Hypothalamus (tissue), 51 donors: ENCODE measurements at regions not wholly inside any gene's neighbourhood (a gene's known extent, or its start where the extent isn't known, plus 50 kb on each side); places are given as distances from the start of the nearest gene placed in this dataset.
"Not testable (repeated sequence)": the region's sequence is repeated elsewhere in the genome, so short reads cannot be mapped to it uniquely, and the experiment has no call there.

Experiments used
- DNase-seq, 51 donors: peaks; one replicate each; lab custom pipeline; 2025; lab: John Stamatoyannopoulos, UW

- DNase-seq, result no peak
These were observed 658.8 kb upstream of the GOT2 start for GRCh38 chr16:59392911-59393310.

- DNase-seq, result no peak
These were observed 657.7 kb upstream of the GOT2 start for GRCh38 chr16:59391617-59392364.

GRCh38 chr16:59385959-59386358 is 651.8 kb upstream of the GOT2 start:
- no peak for DNase-seq

- no peak for DNase-seq
These were observed 651.4 kb upstream of the GOT2 start for GRCh38 chr16:59385491-59385890.

- no peak for DNase-seq
These were observed 639.5 kb upstream of the GOT2 start for GRCh38 chr16:59373632-59374031.

- DNase-seq, result no peak
These were observed 636.6 kb upstream of the GOT2 start for GRCh38 chr16:59370717-59371116.

GRCh38 chr16:59369523-59369922 is 635.4 kb upstream of the GOT2 start:
- DNase-seq, result no peak

- no peak for DNase-seq
These were observed 634.5 kb upstream of the GOT2 start for GRCh38 chr16:59368586-59368985.

- DNase-seq, result no peak
These were observed 622.6 kb upstream of the GOT2 start for GRCh38 chr16:59356709-59357108.

GRCh38 chr16:59356144-59356543 is 622.0 kb upstream of the GOT2 start:
- no peak for DNase-seq

GRCh38 chr16:59355704-59356103 is 621.6 kb upstream of the GOT2 start:
- DNase-seq, result no peak

- DNase-seq, result no peak
These were observed 617.3 kb upstream of the GOT2 start for GRCh38 chr16:59351305-59351903.

GRCh38 chr16:59350670-59351069 is 616.6 kb upstream of the GOT2 start:
- no peak for DNase-seq

GRCh38 chr16:59342669-59343068 is 608.6 kb upstream of the GOT2 start:
- no peak for DNase-seq

GRCh38 chr16:59341368-59341767 is 607.3 kb upstream of the GOT2 start:
- no peak for DNase-seq

- no peak for DNase-seq
These were observed 605.8 kb upstream of the GOT2 start for GRCh38 chr16:59339871-59340270.

- DNase-seq, result no peak
These were observed 602.1 kb upstream of the GOT2 start for GRCh38 chr16:59336136-59336695.

GRCh38 chr16:59331708-59332107 is 597.6 kb upstream of the GOT2 start:
- not testable (repeated sequence) for DNase-seq

GRCh38 chr16:59330019-59330670 is 596.0 kb upstream of the GOT2 start:
- no peak for DNase-seq

- no peak for DNase-seq
These were observed 594.8 kb upstream of the GOT2 start for GRCh38 chr16:59328961-59329360.

GRCh38 chr16:59327894-59328293 is 593.8 kb upstream of the GOT2 start:
- no peak for DNase-seq

- DNase-seq, result no peak
These were observed 592.8 kb upstream of the GOT2 start for GRCh38 chr16:59326955-59327354.
